SK-N-SH treated with all-trans-retinoic acid at 6 μM for 48 hours (cell line): ENCODE measurements at regions not wholly inside any gene's neighbourhood (a gene's known extent, or its start where the extent isn't known, plus 50 kb on each side); places are given as distances from the start of the nearest gene placed in this dataset.

Experiments used
- ATAC-seq: fragments of 200-7000 bp; cut with Tn5 transposase; 3 replicates; pipeline ENCODE4 v1.9.1; 2020; ENCODE audit warnings: mild to moderate bottlenecking, moderate library complexity
- BACH2 ChIP-seq: fragments of 250-450 bp; sonication (Bioruptor Pico); IDR thresholded peaks from 2 replicates; pipeline ENCODE4 v1.9.0; 2021; ENCODE audit warnings: mild to moderate bottlenecking, borderline replicate concordance
- CSDC2 ChIP-seq: fragments of 250-450 bp; sonication (Bioruptor Pico); IDR thresholded peaks from 2 replicates; pipeline ENCODE4 v1.5.0; 2020; ENCODE audit warnings: mild to moderate bottlenecking, moderate library complexity
- ESRRG ChIP-seq: fragments of 250-450 bp; sonication (Bioruptor Pico); IDR thresholded peaks from 2 replicates; pipeline ENCODE4 v1.6.1; 2021; ENCODE audit warnings: mild to moderate bottlenecking
- GLIS3 ChIP-seq: fragments of 250-450 bp; sonication (Bioruptor Pico); IDR thresholded peaks from 2 replicates; pipeline ENCODE4 v1.5.0; 2020; ENCODE audit warnings: mild to moderate bottlenecking, moderate library complexity
- ISL1 ChIP-seq: fragments of 250-450 bp; sonication (Bioruptor Pico); IDR thresholded peaks from 2 replicates; pipeline ENCODE4 v2.1.2; 2022; ENCODE audit warnings: mild to moderate bottlenecking, moderate library complexity
- OSR1 ChIP-seq: fragments of 250-450 bp; sonication (Bioruptor Pico); IDR thresholded peaks from 2 replicates; pipeline ENCODE4 v1.8.0; 2022; ENCODE audit warnings: moderate library complexity, mild to moderate bottlenecking, inconsistent platforms
- RARB ChIP-seq: fragments of 250-450 bp; sonication (Bioruptor Pico); IDR thresholded peaks from 2 replicates; pipeline ENCODE4 v1.8.0; 2021; ENCODE audit warnings: mild to moderate bottlenecking, moderate library complexity
- SNAI2 ChIP-seq: fragments of 250-450 bp; sonication (Bioruptor Pico); IDR thresholded peaks from 2 replicates; pipeline ENCODE4 v1.5.0; 2020; ENCODE audit warnings: mild to moderate bottlenecking, moderate library complexity
- TCF4 ChIP-seq: fragments of 250-450 bp; sonication (Bioruptor Pico); IDR thresholded peaks from 2 replicates; pipeline ENCODE4 v1.8.0; 2021; ENCODE audit warnings: mild to moderate bottlenecking, moderate library complexity, borderline replicate concordance
- TOX ChIP-seq: fragments of 250-450 bp; sonication (Bioruptor Pico); IDR thresholded peaks from 2 replicates; pipeline ENCODE4 v1.8.0; 2021; ENCODE audit warnings: mild to moderate bottlenecking, moderate library complexity, borderline replicate concordance
- ZC3H10 ChIP-seq: fragments of 250-450 bp; sonication (Bioruptor Pico); IDR thresholded peaks from 2 replicates; pipeline ENCODE4 v1.5.1; 2021; ENCODE audit warnings: mild to moderate bottlenecking, moderate library complexity
- ZFP30 ChIP-seq: fragments of 450-650 bp; formaldehyde crosslinking; IDR thresholded peaks from 2 replicates; pipeline ENCODE4 v1.5.0; 2022; ENCODE audit warnings: mild to moderate bottlenecking, moderate library complexity
- ZNF565 ChIP-seq: fragments of 450-650 bp; formaldehyde crosslinking; conservative IDR thresholded peaks from 2 replicates; pipeline ENCODE4 v1.5.0; 2020; ENCODE audit warnings: low read depth, mild to moderate bottlenecking, moderate library complexity
- ZNF70 ChIP-seq: fragments of 450-650 bp; formaldehyde crosslinking; IDR thresholded peaks from 2 replicates; pipeline ENCODE4 v1.5.0; 2020; ENCODE audit warnings: mild to moderate bottlenecking, moderate library complexity
- ZNF8 ChIP-seq: fragments of 450-650 bp; formaldehyde crosslinking; IDR thresholded peaks from 2 replicates; pipeline ENCODE4 v1.5.0; 2020; ENCODE audit warnings: mild to moderate bottlenecking, moderate library complexity
- TF ChIP-seq, protein P1 (sequence below): fragments of 250-450 bp; sonication (Bioruptor Pico); IDR thresholded peaks from 2 replicates; pipeline ENCODE4 v1.8.0; 2021; ENCODE audit warnings: low read depth, mild to moderate bottlenecking, moderate library complexity, borderline replicate concordance
- TF ChIP-seq, protein P2 (sequence below): fragments of 250-450 bp; sonication (Bioruptor Pico); IDR thresholded peaks from 2 replicates; pipeline ENCODE4 v1.5.1; 2021; ENCODE audit warnings: mild to moderate bottlenecking, moderate library complexity
- TF ChIP-seq, protein P3 (sequence below): fragments of 250-450 bp; sonication (Bioruptor Pico); IDR thresholded peaks from 2 replicates; pipeline ENCODE4 v1.8.0; 2020; ENCODE audit warnings: mild to moderate bottlenecking, moderate library complexity, borderline replicate concordance

DNA sequence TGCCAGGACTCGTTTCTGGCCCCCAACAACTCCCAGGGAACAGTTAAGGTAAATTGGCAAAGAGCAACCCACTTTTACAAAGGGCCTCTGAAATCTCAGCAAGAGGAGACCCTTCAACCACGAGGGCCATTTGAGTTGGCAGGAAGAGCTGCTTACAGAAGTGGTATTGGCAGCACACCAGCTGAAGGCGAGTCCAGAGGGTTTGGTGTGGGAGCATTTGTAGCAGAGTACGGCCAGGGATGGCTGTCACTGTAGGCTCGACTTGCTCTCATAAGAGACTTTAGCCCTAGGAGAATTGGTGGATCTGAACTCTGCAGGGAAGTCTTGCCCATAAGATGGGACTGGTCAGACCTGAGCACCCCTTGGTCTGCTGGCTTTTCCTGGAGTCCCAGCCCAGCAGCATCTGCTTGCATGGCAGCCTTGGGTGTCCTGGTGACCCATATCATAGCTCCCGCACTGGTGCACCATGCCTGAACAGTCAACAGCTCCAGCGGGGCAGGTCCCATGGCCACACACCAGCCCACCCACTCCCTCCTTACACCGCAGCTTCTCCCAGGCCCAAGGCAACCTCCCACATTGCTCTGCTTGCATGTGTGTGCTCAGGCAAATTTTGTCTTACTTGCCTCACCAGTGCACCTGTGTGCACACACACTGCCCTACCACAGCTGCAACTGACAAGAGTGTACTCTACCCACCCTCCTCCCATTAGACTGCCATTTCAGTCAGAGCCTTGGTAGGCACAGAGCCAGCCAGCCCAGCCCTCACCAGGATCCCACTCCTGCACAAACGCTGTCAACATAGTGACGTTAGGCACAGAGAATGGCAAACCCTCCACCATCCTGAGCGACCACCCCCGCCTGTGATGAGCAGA, 861.6 kb upstream of the DPPA4 start:
- no peak for ATAC-seq
- TF ChIP-seq, protein P1, sequence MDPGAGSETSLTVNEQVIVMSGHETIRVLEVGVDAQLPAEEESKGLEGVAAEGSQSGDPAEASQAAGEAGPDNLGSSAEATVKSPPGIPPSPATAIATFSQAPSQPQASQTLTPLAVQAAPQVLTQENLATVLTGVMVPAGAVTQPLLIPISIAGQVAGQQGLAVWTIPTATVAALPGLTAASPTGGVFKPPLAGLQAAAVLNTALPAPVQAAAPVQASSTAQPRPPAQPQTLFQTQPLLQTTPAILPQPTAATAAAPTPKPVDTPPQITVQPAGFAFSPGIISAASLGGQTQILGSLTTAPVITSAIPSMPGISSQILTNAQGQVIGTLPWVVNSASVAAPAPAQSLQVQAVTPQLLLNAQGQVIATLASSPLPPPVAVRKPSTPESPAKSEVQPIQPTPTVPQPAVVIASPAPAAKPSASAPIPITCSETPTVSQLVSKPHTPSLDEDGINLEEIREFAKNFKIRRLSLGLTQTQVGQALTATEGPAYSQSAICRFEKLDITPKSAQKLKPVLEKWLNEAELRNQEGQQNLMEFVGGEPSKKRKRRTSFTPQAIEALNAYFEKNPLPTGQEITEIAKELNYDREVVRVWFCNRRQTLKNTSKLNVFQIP (CRISPR knock-in tag), result no peak
- TF ChIP-seq SNAI2 (CRISPR knock-in tag) (no peak), ESRRG (no peak), ZFP30 (CRISPR knock-in tag) (no peak), ZC3H10 (CRISPR knock-in tag) (no peak)
- TF ChIP-seq, protein P2, sequence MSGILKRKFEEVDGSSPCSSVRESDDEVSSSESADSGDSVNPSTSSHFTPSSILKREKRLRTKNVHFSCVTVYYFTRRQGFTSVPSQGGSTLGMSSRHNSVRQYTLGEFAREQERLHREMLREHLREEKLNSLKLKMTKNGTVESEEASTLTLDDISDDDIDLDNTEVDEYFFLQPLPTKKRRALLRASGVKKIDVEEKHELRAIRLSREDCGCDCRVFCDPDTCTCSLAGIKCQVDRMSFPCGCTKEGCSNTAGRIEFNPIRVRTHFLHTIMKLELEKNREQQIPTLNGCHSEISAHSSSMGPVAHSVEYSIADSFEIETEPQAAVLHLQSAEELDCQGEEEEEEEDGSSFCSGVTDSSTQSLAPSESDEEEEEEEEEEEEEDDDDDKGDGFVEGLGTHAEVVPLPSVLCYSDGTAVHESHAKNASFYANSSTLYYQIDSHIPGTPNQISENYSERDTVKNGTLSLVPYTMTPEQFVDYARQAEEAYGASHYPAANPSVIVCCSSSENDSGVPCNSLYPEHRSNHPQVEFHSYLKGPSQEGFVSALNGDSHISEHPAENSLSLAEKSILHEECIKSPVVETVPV (CRISPR knock-in tag), result no peak
- TF ChIP-seq, protein P3, sequence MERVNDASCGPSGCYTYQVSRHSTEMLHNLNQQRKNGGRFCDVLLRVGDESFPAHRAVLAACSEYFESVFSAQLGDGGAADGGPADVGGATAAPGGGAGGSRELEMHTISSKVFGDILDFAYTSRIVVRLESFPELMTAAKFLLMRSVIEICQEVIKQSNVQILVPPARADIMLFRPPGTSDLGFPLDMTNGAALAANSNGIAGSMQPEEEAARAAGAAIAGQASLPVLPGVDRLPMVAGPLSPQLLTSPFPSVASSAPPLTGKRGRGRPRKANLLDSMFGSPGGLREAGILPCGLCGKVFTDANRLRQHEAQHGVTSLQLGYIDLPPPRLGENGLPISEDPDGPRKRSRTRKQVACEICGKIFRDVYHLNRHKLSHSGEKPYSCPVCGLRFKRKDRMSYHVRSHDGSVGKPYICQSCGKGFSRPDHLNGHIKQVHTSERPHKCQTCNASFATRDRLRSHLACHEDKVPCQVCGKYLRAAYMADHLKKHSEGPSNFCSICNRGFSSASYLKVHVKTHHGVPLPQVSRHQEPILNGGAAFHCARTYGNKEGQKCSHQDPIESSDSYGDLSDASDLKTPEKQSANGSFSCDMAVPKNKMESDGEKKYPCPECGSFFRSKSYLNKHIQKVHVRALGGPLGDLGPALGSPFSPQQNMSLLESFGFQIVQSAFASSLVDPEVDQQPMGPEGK, result no peak

DNA sequence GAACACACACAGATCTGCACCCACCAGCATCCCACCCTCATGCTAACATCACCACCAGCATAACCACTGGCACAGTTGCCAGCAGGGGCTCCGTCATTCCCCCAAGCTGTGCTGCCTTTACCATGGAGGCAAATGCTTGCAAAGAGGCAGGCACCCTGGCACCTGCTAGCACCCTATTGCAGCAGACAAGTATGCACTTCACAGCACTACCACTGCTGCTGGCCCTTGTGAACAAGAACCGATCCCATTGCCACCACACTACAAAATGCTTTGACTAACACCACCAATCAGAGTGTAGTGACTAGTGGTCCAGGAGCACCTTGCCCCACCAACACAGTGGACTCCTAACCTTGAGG, 862.2 kb upstream of the DPPA4 start:
- ATAC-seq, result no peak
- TF ChIP-seq SNAI2 (CRISPR knock-in tag) (no peak), ISL1 (CRISPR knock-in tag) (no peak), BACH2 (CRISPR knock-in tag) (no peak), TOX (CRISPR knock-in tag) (no peak), ZFP30 (CRISPR knock-in tag) (no peak), ESRRG (no peak), CSDC2 (CRISPR knock-in tag) (no peak), OSR1 (CRISPR knock-in tag) (no peak), ZNF8 (CRISPR knock-in tag) (no peak), ZC3H10 (CRISPR knock-in tag) (no peak), GLIS3 (CRISPR knock-in tag) (no peak), ZNF70 (CRISPR knock-in tag) (no peak), RARB (CRISPR knock-in tag) (no peak), TCF4 (no peak)
- TF ChIP-seq, protein P3, result no peak
- TF ChIP-seq, protein P1 (CRISPR knock-in tag), result no peak
- TF ChIP-seq, protein P2 (CRISPR knock-in tag), result no peak

DNA sequence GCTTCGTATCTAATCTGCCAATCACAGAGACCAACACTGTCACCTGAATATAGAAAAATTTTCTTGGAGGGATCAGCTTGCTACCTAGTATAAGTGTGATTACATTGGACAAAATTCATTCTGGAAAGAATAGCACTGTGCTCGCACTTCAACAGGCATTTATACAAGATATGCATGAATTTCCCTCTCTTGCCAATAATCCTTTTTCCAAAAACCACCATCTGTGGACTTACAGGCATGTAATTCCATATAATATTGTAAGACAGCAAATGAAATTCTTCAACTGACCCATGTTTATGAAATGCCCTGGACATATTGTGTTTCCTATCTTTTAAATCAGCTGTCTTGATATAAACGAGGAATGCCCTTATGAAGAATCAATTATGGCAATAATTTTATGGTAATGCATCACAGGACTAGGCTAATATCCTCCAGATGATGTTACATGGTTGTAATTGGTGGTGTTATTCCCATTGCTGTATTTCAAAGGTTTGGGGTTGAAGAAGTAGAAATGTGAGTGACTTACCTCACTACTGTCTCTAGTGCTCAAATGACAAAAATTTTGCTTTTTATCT, 861.4 kb upstream of the NECTIN3 start:
- no peak for ATAC-seq
- TF ChIP-seq ZC3H10 (CRISPR knock-in tag), result no peak
- no peak for TF ChIP-seq TOX (CRISPR knock-in tag)
- no peak for TF ChIP-seq ZNF8 (CRISPR knock-in tag)
- no peak for TF ChIP-seq ZNF565 (CRISPR knock-in tag)
- TF ChIP-seq, protein P1 (CRISPR knock-in tag), result no peak
- peak; percentile 83; the same call in 1 of the 2 replicates for TF ChIP-seq TCF4
